PFSK-1 (cell line): ENCODE measurements at regions not wholly inside any gene's neighbourhood (a gene's known extent, or its start where the extent isn't known, plus 50 kb on each side); places are given as distances from the start of the nearest gene placed in this dataset.

Experiments used
- FOXP2 ChIP-seq: optimal IDR thresholded peaks from 2 replicates; pipeline ENCODE3; 2011; ENCODE audit warnings: borderline replicate concordance, control low read depth, inconsistent platforms; ENCODE audit not compliant: insufficient read depth; ENCODE audit errors: extremely low read length, extremely low read depth
- POLR2AphosphoS5 ChIP-seq: IDR thresholded peaks from 2 replicates; pipeline ENCODE4 v1.6.1; 2012; ENCODE audit warnings: low read depth, mild to moderate bottlenecking, control low read depth, low read length, moderate library complexity
- REST ChIP-seq, 2 experiments: IDR thresholded peaks; 2 replicates each; pipeline versions ENCODE4 v1.6.1 to v1.8.0; 2011 to 2012; ENCODE audit warnings: low read depth in 2 of 2, low read length in 2 of 2, control low read depth in 1 of 2, inconsistent platforms in 1 of 2, mild to moderate bottlenecking in 1 of 2, moderate library complexity in 1 of 2; ENCODE audit not compliant: insufficient read depth in 1 of 2
- SIN3A ChIP-seq: IDR thresholded peaks from 2 replicates; pipeline ENCODE4 v1.6.1; 2012; ENCODE audit warnings: mild to moderate bottlenecking, low read length, moderate library complexity, borderline replicate concordance; ENCODE audit not compliant: insufficient read depth
- TAF1 ChIP-seq: IDR thresholded peaks from 2 replicates; pipeline ENCODE4 v1.6.1; 2012; ENCODE audit warnings: low read length, control low read depth, borderline replicate concordance; ENCODE audit not compliant: insufficient read depth

DNA sequence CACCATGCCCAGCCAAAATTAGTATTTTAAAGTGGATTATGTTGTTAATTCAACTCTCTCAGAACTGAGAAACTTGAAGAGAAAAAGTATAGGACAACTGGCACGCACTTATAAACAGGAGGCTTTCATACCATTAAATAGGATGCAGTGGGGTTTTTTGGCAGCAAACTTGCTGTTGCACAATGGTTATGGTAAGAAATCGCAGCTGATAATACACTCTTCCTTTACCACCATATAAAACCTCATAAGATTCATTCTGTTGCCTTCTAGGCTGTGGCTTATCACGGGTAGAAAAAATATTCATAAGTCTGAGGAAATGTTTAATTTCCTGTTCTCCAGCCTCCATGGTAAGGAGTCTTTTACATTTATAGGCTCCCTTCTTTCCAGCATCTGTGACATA is 95.3 kb downstream of the TMCO5A start:
- TF ChIP-seq REST (IDR thresholded peaks at IDR 0.05; ENCODE audit: insufficient read depth in 1 of 2, low read depth in 2 of 2, low read length in 2 of 2) (no peak), SIN3A (no peak), FOXP2 (no peak), TAF1 (no peak), POLR2AphosphoS5 (no peak)

DNA sequence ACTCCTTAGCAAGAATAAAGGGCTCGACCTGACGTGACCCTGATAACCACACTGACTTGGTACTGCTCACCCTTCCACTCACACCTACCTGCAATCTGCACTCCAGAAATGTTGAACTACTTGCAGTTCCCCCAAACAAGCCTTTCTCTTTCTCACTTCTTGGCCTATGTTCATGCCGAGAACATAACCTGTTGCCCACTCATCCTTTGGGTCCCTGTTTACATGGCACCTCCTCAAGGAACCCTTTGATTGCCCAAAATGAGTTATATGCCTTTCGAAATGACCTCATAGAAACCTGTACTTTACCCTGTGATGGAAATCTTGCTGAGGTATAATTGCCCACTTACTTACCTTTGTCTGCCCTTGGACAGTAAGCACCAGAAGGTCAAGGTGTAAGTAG is 96.2 kb downstream of the TMCO5A start:
- TF ChIP-seq FOXP2, result no peak

- TF ChIP-seq TAF1 (no peak), REST (IDR thresholded peaks at IDR 0.05; ENCODE audit: insufficient read depth in 1 of 2, low read depth in 2 of 2, low read length in 2 of 2) (no peak), FOXP2 (no peak), POLR2AphosphoS5 (no peak), SIN3A (no peak)
Observed at GRCh38 chr15:38035701-38036100, 101.3 kb downstream of the TMCO5A start.

DNA sequence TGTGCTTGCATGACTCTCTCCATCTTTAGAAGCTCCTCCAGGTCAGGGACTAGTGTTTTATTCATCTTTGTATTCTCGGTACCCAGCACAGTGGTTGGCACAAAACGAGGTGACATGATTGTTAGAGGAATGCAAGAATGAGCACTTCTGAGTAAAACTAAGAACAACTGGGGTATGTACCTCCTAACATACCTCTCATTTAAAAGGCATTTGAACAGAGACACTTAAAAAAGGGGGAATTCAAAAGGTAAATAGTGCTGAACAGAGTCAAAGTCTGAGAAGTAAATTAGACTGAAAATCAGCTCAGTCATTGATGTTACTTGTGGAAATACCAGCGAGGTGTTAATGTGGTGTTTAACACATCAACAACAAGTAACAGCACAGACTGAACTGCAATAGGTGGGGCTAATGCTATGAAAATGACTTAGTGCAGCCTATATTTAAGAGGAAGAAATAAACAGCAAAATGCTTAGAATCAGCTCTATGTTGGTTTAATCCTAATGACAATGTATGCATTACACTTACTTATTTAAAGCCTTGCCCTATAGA is 102.4 kb downstream of the TMCO5A start:
- TF ChIP-seq REST (IDR thresholded peaks at IDR 0.05; ENCODE audit: insufficient read depth in 1 of 2, low read depth in 2 of 2, low read length in 2 of 2), result no peak
- TF ChIP-seq FOXP2, result no peak
- TF ChIP-seq POLR2AphosphoS5, result no peak
- no peak for TF ChIP-seq SIN3A
- TF ChIP-seq TAF1, result no peak

GRCh38 chr15:38038659-38039442 is 104.4 kb downstream of the TMCO5A start:
- no peak for TF ChIP-seq TAF1
- TF ChIP-seq FOXP2, result no peak
- TF ChIP-seq POLR2AphosphoS5, result no peak
- TF ChIP-seq REST (IDR thresholded peaks at IDR 0.05; ENCODE audit: insufficient read depth in 1 of 2, low read depth in 2 of 2, low read length in 2 of 2), result no peak
- TF ChIP-seq SIN3A, result no peak
